Osteoblast (primary cell): ENCODE measurements at regions not wholly inside any gene's neighbourhood (a gene's known extent, or its start where the extent isn't known, plus 50 kb on each side); places are given as distances from the start of the nearest gene placed in this dataset.
"Not testable (repeated sequence)": the region's sequence is repeated elsewhere in the genome, so short reads cannot be mapped to it uniquely, and the experiment has no call there.

Experiments
- DNase-seq: peaks from one replicate; pipeline ENCODE4 v3.0.0; 2011; ENCODE audit warnings: low spot score, mixed read lengths; ENCODE audit not compliant: insufficient read length; ENCODE audit errors: missing footprints
- H2AFZ ChIP-seq: 2 replicates; pipeline ENCODE4 v1.6.0; 2011; ENCODE audit warnings: mild to moderate bottlenecking, low read length
- H3K27ac ChIP-seq: 2 replicates; pipeline ENCODE4 v1.5.1; 2011; ENCODE audit warnings: mild to moderate bottlenecking, low read depth, low read length, moderate library complexity
- H3K27me3 ChIP-seq: 2 replicates; pipeline ENCODE4 v1.6.0; 2012; ENCODE audit warnings: mild to moderate bottlenecking, control low read depth, inconsistent platforms, low read length, moderate library complexity; ENCODE audit not compliant: insufficient read depth
- H3K36me3 ChIP-seq: 2 replicates; pipeline ENCODE4 v1.5.1; 2011; ENCODE audit warnings: mild to moderate bottlenecking, low read length, control low read depth, moderate library complexity; ENCODE audit not compliant: insufficient read depth
- H3K4me1 ChIP-seq: 2 replicates; pipeline ENCODE4 v1.5.1; 2011; ENCODE audit warnings: mild to moderate bottlenecking, low read length, control low read depth, moderate library complexity; ENCODE audit not compliant: insufficient read depth
- H3K4me2 ChIP-seq: 2 replicates; pipeline ENCODE4 v1.6.0; 2011; ENCODE audit warnings: mild to moderate bottlenecking, low read length; ENCODE audit not compliant: insufficient read depth
- H3K4me3 ChIP-seq: fragments of 200-600 bp; sonication (generic); 3 replicates; pipeline ENCODE4 v1.5.1; 2012; ENCODE audit warnings: mild to moderate bottlenecking, low read length, inconsistent platforms; ENCODE audit not compliant: insufficient read depth
- H3K79me2 ChIP-seq: 2 replicates; pipeline ENCODE4 v1.6.0; 2012; ENCODE audit warnings: mild to moderate bottlenecking, low read length, control low read depth, inconsistent platforms; ENCODE audit not compliant: insufficient read depth
- H3K9me3 ChIP-seq: 2 replicates; pipeline ENCODE4 v1.5.1; 2011; ENCODE audit warnings: low read depth, low read length, control low read depth
- H4K20me1 ChIP-seq: 2 replicates; pipeline ENCODE4 v1.6.0; 2012; ENCODE audit warnings: mild to moderate bottlenecking, low read length, control low read depth; ENCODE audit not compliant: insufficient read depth
- CTCF ChIP-seq: IDR thresholded peaks from 2 replicates; pipeline ENCODE4 v1.5.1; 2011; ENCODE audit warnings: mild to moderate bottlenecking, low read depth, low read length, moderate library complexity; ENCODE audit errors: extremely low read depth

DNA sequence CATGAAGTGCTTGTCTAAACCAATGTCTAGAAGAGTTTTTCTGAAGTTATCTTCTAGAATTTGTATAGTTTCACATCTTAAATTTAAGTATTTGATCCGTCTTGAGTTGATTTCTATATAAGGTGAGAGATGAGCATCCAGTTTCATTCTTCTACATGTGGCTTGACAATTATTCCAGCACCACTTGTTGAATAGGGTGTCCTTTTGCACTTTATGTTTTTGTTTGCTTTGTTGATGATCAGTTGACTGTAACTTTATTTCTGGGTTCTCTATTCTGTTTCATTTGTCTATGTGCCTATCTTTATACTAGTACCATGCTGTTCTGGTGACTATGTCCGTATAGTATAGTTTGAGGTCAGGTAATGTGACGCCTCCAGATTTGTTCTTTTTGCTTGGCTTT lies 426.6 kb upstream of the CHRM2 start:
- H3K9me3 ChIP-seq: no peaks in the 10 kb centered on the region
- H3K4me1 ChIP-seq: no peaks in the 10 kb centered on the region
- no peaks in the 10 kb centered on the region for H3K27me3 ChIP-seq
- H3K4me2 ChIP-seq: no peak overlapping the region
- H4K20me1 ChIP-seq: no peaks in the 10 kb centered on the region
- DNase-seq: no peak
- no peak for TF ChIP-seq CTCF
- no peaks in the 10 kb centered on the region for H3K36me3 ChIP-seq
- H2AFZ ChIP-seq: no peak overlapping the region
- H3K4me3 ChIP-seq: no peak overlapping the region
- no peak overlapping the region for H3K27ac ChIP-seq
- H3K79me2 ChIP-seq: no peaks in the 10 kb centered on the region

DNA sequence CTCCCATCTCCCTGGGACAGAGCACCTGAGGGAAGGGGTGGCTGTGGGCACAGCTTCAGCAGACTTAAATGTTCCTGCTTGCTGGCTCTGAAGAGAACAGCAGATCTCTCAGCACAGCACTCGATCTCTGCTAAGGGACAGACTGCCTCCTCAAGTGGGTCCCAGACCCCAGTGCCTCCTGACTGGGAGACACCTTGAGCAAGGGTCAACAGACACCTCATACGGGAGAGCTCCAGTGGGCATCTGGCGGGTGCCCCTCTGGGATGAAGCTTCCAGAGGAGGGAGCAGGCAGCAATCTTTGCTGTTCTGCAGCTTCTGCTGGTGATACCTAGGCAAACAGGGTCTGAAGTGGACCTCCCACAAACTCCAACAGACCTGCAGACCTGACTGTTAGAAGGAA lies 436.7 kb upstream of the CHRM2 start:
- not testable (repeated sequence) for H3K36me3 ChIP-seq, H3K4me2 ChIP-seq, H3K4me3 ChIP-seq, H3K27me3 ChIP-seq, H4K20me1 ChIP-seq, DNase-seq, H2AFZ ChIP-seq, H3K27ac ChIP-seq, H3K4me1 ChIP-seq, H3K79me2 ChIP-seq, H3K9me3 ChIP-seq

DNA sequence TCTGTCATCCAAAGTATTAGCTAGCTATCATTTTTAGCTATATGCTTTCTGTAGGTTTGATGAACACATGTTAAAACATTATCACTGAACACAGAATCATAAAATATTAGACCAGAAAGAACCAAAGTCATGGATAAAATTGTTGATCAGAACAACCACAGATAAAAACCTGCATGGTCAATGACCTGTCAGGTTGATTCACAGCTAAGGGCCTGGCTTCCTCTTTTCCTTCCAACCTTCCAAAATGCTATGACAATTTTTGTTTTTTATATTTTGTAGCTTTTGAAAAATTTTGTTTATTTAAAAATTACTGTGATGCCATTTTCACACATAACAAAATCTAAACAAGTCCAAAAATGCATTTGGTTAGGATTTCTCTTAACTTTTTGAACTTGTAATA lies 444.4 kb upstream of the CHRM2 start:
- H3K27me3 ChIP-seq: no peaks in the 10 kb centered on the region
- H3K4me3 ChIP-seq: no peak overlapping the region
- no peak overlapping the region for H3K27ac ChIP-seq
- H3K79me2 ChIP-seq: no peaks in the 10 kb centered on the region
- no peak overlapping the region for H3K4me2 ChIP-seq
- no peak overlapping the region for H2AFZ ChIP-seq
- no peak for TF ChIP-seq CTCF
- no peaks in the 10 kb centered on the region for H3K4me1 ChIP-seq
- H4K20me1 ChIP-seq: no peaks in the 10 kb centered on the region
- H3K36me3 ChIP-seq: no peaks in the 10 kb centered on the region
- DNase-seq: peak; percentile 3
- H3K9me3 ChIP-seq: no peaks in the 10 kb centered on the region

DNA sequence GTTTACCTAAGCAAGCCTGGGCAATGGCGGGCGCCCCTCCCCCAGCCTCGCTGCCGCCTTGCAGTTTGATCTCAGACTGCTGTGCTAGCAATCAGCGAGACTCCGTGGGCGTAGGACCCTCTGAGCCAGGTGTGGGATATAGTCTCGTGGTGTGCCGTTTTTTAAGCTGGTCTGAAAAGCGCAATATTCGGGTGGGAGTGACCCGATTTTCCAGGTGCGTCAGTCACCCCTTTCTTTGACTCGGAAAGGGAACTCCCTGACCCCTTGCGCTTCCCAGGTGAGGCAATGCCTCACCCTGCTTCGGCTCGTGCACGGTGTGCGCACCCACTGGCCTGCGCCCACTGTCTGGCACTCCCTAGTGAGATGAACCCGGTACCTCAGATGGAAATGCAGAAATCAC lies 442.6 kb upstream of the MTPN start:
- not testable (repeated sequence) for H4K20me1 ChIP-seq, H3K79me2 ChIP-seq, H3K36me3 ChIP-seq, H3K4me3 ChIP-seq, H3K4me1 ChIP-seq, H3K27me3 ChIP-seq, DNase-seq, H3K27ac ChIP-seq, H3K9me3 ChIP-seq, H3K4me2 ChIP-seq, H2AFZ ChIP-seq

DNA sequence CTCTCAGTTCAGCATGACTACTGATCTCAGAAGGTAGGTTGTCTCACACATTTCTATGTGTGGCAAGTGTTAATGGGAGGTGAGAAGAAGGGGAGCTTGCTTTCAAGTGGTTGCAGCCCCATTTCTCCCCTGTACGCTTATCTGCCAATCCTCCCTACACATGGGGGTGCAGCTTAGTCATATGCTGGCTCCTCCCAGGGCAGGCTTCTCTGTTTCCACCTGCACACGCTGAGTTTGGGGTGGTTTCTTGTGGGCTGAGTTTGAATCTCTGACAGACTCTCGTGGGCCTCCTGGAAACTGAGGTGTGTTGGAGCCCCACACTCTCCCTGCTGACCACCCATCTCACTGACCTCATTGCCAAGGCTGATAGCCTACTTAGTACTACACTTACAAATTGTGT lies 435.8 kb upstream of the MTPN start:
- H3K4me1 ChIP-seq: no peaks in the 10 kb centered on the region
- no peaks in the 10 kb centered on the region for H3K36me3 ChIP-seq
- H3K79me2 ChIP-seq: no peaks in the 10 kb centered on the region
- H4K20me1 ChIP-seq: no peaks in the 10 kb centered on the region
- no peak for TF ChIP-seq CTCF
- no peak overlapping the region for H3K4me3 ChIP-seq
- H3K9me3 ChIP-seq: no peaks in the 10 kb centered on the region
- H3K4me2 ChIP-seq: no peak overlapping the region
- H2AFZ ChIP-seq: no peak overlapping the region
- H3K27me3 ChIP-seq: no peaks in the 10 kb centered on the region
- no peak for DNase-seq
- no peak overlapping the region for H3K27ac ChIP-seq
